IMR-90 (cell line): ENCODE measurements at regions not wholly inside any gene's neighbourhood (a gene's known extent, or its start where the extent isn't known, plus 50 kb on each side); places are given as distances from the start of the nearest gene placed in this dataset.

ENCODE experiments used
- ATAC-seq: fragments of 200-7000 bp; cut with Tn5 transposase; 2 replicates; pipeline ENCODE4 v1.9.1; 2020; ENCODE audit warnings: low read depth, mild to moderate bottlenecking, moderate library complexity
- BruUV-seq: library from RNA; stranded (reverse); fragments of 400-500 nt; replicated peaks from 2 replicates; lab custom pipeline; 2021; lab: Mats Ljungman, UMichigan
- CTCF ChIA-PET: fragments of 300-600 bp; formaldehyde crosslinking; extraction: SDS; loops from one replicate; lab custom pipeline; 2021; ENCODE audit warnings: antibody characterized with exemption; lab: Yijun Ruan, JAX
- POLR2A ChIA-PET: fragments of 300-600 bp; sonication (Branson Sonifier 250); formaldehyde crosslinking; loops from one replicate; lab custom pipeline; 2022; ENCODE audit warnings: antibody characterized with exemption; ENCODE audit not compliant: unreplicated experiment; lab: Charles Lee
- DNase-seq: peaks from one replicate; pipeline ENCODE4 v3.0.0; 2013
- H2AFZ ChIP-seq: replicated peaks from 2 replicates; pipeline ENCODE3; 2013; ENCODE audit warnings: low read length, mild to moderate bottlenecking; ENCODE audit not compliant: poor library complexity
- H2AK5ac ChIP-seq: 2 replicates; pipeline ENCODE4 v1.6.1; 2013; ENCODE audit warnings: low read depth, low read length, inconsistent platforms
- H2AK9ac ChIP-seq: replicated peaks from 2 replicates; pipeline ENCODE3; 2013; ENCODE audit warnings: mild to moderate bottlenecking, low read depth, low read length, moderate library complexity; ENCODE audit not compliant: poor library complexity
- H2BK120ac ChIP-seq: 2 replicates; pipeline ENCODE4 v1.6.1; 2013; ENCODE audit warnings: low read depth, low read length, inconsistent platforms
- H2BK15ac ChIP-seq: 3 replicates; pipeline ENCODE4 v1.6.1; 2013; ENCODE audit warnings: low read depth, low read length, inconsistent platforms
- H2BK20ac ChIP-seq: 2 replicates; pipeline ENCODE4 v1.6.1; 2013; ENCODE audit warnings: low read depth, mild to moderate bottlenecking, inconsistent platforms, low read length, moderate library complexity
- H2BK5ac ChIP-seq: 2 replicates; pipeline ENCODE4 v1.6.1; 2013; ENCODE audit warnings: mild to moderate bottlenecking, low read depth, low read length, inconsistent platforms; ENCODE audit not compliant: poor library complexity, severe bottlenecking
- H3K14ac ChIP-seq: replicated peaks from 2 replicates; pipeline ENCODE4 v1.6.1; 2013; ENCODE audit warnings: low read depth, low read length, inconsistent platforms
- H3K18ac ChIP-seq: 2 replicates; pipeline ENCODE4 v1.6.1; 2013; ENCODE audit warnings: low read depth, low read length, control low read depth
- H3K23ac ChIP-seq: 2 replicates; pipeline ENCODE4 v1.6.1; 2013; ENCODE audit warnings: low read depth, low read length, inconsistent platforms
- H3K27ac ChIP-seq: 2 replicates; pipeline ENCODE4 v1.5.1; 2013; ENCODE audit warnings: mild to moderate bottlenecking, control low read depth, low read length; ENCODE audit not compliant: insufficient read depth
- H3K27me3 ChIP-seq: 2 replicates; pipeline ENCODE4 v1.6.1; 2013; ENCODE audit warnings: low read length; ENCODE audit not compliant: control insufficient read depth, insufficient read depth
- H3K36me3 ChIP-seq: 2 replicates; pipeline ENCODE4 v1.6.1; 2013; ENCODE audit warnings: low read length, mixed read lengths; ENCODE audit not compliant: control insufficient read depth, insufficient read depth
- H3K4ac ChIP-seq: 2 replicates; pipeline ENCODE4 v1.6.1; 2013; ENCODE audit warnings: low read depth, low read length, inconsistent platforms
- H3K4me1 ChIP-seq: 2 replicates; pipeline ENCODE4 v1.6.1; 2013; ENCODE audit warnings: low read length, mixed read lengths; ENCODE audit not compliant: control insufficient read depth, insufficient read depth
- H3K4me2 ChIP-seq: 2 replicates; pipeline ENCODE4 v1.6.1; 2013; ENCODE audit warnings: low read depth, mild to moderate bottlenecking, control low read depth, low read length, moderate library complexity
- H3K4me3 ChIP-seq: 2 replicates; pipeline ENCODE4 v1.5.1; 2013; ENCODE audit warnings: low read depth, mild to moderate bottlenecking, control low read depth, low read length, moderate library complexity; ENCODE audit not compliant: insufficient read depth
- H3K56ac ChIP-seq: 2 replicates; pipeline ENCODE4 v1.6.1; 2013; ENCODE audit warnings: low read length, inconsistent platforms; ENCODE audit not compliant: insufficient read depth; ENCODE audit errors: extremely low read depth
- H3K79me1 ChIP-seq, 2 experiments: 2 replicates each; pipeline ENCODE4 v1.6.1; 2013; ENCODE audit warnings: low read length in 2 of 2, inconsistent platforms in 1 of 2, low read depth in 1 of 2
- H3K9ac ChIP-seq: 2 replicates; pipeline ENCODE4 v1.6.1; 2013; ENCODE audit warnings: low read depth, low read length, control low read depth
- H3K9me1 ChIP-seq: 2 replicates; pipeline ENCODE4 v1.6.1; 2013; ENCODE audit warnings: low read length, inconsistent platforms; ENCODE audit not compliant: insufficient read depth
- H3K9me3 ChIP-seq: 2 replicates; pipeline ENCODE4 v1.6.1; 2013; ENCODE audit warnings: low read length; ENCODE audit not compliant: control insufficient read depth, insufficient read depth
- H4K20me1 ChIP-seq: 2 replicates; pipeline ENCODE4 v1.6.1; 2013; ENCODE audit warnings: low read length, inconsistent platforms; ENCODE audit not compliant: insufficient read depth
- H4K5ac ChIP-seq: 2 replicates; pipeline ENCODE4 v1.6.1; 2013; ENCODE audit warnings: mild to moderate bottlenecking, low read depth, low read length, control low read depth
- H4K8ac ChIP-seq, 2 experiments: 2 replicates each; pipeline ENCODE4 v1.6.1; 2013; ENCODE audit warnings: low read depth in 2 of 2, low read length in 2 of 2, control low read depth in 1 of 2, inconsistent platforms in 1 of 2
- H4K91ac ChIP-seq: 2 replicates; pipeline ENCODE4 v1.6.1; 2013; ENCODE audit warnings: low read depth, low read length, inconsistent platforms; ENCODE audit not compliant: insufficient read depth
- CHD1 ChIP-seq: IDR thresholded peaks from 2 replicates; pipeline ENCODE4 v1.6.1; 2012; ENCODE audit warnings: low read depth, low read length, improper control_type of control experiment
- MAFK ChIP-seq: IDR thresholded peaks from 2 replicates; pipeline ENCODE4 v1.6.1; 2012; ENCODE audit warnings: low read depth, low read length, improper control_type of control experiment
- MXI1 ChIP-seq: IDR thresholded peaks from 2 replicates; pipeline ENCODE4 v1.6.1; 2012; ENCODE audit warnings: low read depth, mild to moderate bottlenecking, low read length, moderate library complexity, borderline replicate concordance
- NFE2L2 ChIP-seq: fragments of 150-350 bp; IDR thresholded peaks from 2 replicates; pipeline ENCODE4 v1.6.1; 2016; ENCODE audit warnings: low read depth, mild to moderate bottlenecking, low read length
- USF2 ChIP-seq: fragments of 150-350 bp; IDR thresholded peaks from 2 replicates; pipeline ENCODE4 v1.6.1; 2017; ENCODE audit warnings: mild to moderate bottlenecking, antibody characterized with exemption, low read length, low read depth
- WGBS, 2 experiments: methylation state at CpG; one replicate each; pipeline versions ENCODE4 v1.1.5 to v1.1.7; 2013; ENCODE audit warnings: missing lambda C conversion rate in 2 of 2; ENCODE audit not compliant: insufficient read length in 1 of 2; ENCODE audit errors: extremely low coverage in 2 of 2; 5-methylcytosine and 5-hydroxymethylcytosine counted together
- dilution Hi-C: fragments of 300-500 bp; cut with HindIII; formaldehyde crosslinking; loops from one replicate; pipeline ENCODE4 v1.14.3; 2018; ENCODE audit warnings: low sequenced_read_pairs; ENCODE audit not compliant: unreplicated experiment
- in situ Hi-C: fragments of 300-500 bp; cut with MboI; formaldehyde crosslinking; loops from 3 replicates; pipeline ENCODE4 v1.14.3; 2019; ENCODE audit warnings: low sequenced_read_pairs, inconsistent platforms, mixed read lengths
- intact Hi-C: fragments of 100-400 bp; cut with micrococcal nuclease; formaldehyde crosslinking; loops from 2 replicates; pipeline ENCODE4 v1.10.0; 2022

- ChIA-PET CTCF (no interaction called here), POLR2A (no interaction called here)
- dilution Hi-C loops (no loop called here), in situ Hi-C loops (no loop called here), intact Hi-C loops (loop anchor here (5.0 kb wide), 1 partner anchor 669 kb away; the partner anchor contains the start of gene IL1RAPL1)
- Histone ChIP-seq H2BK15ac (no peak overlapping the region), H3K4ac (no peak overlapping the region), H3K9me1 (no peaks in the 10 kb centered on the region), H3K4me3 (no peak overlapping the region), H3K36me3 (no peaks in the 10 kb centered on the region), H3K9me3 (no peaks in the 10 kb centered on the region), H2AK9ac (no peak overlapping the region), H3K23ac (no peak overlapping the region), H3K4me1 (no peaks in the 10 kb centered on the region), H4K5ac (no peak overlapping the region), H2BK20ac (no peak overlapping the region), H3K18ac (no peak overlapping the region), H3K79me1 (no peaks in the 10 kb centered on the region), H4K91ac (no peak overlapping the region), H4K8ac (no peak overlapping the region), H3K27ac (no peak overlapping the region), H3K27me3 (no peaks in the 10 kb centered on the region), H2BK5ac (no peak overlapping the region), H3K14ac (no peak overlapping the region), H3K9ac (no peak overlapping the region), H2AFZ (no peak overlapping the region), H4K20me1 (no peaks in the 10 kb centered on the region), H2BK120ac (no peak overlapping the region), H3K56ac (no peak overlapping the region), H2AK5ac (no peak overlapping the region), H3K4me2 (no peak overlapping the region)
- no TSS peak for BruUV-seq
- no CpG with 5 or more reads among the region's 6 CpGs for WGBS, 2 experiments
- no peak for ATAC-seq
- TF ChIP-seq NFE2L2 (no peak), USF2 (no peak), MAFK (no peak), MXI1 (no peak), CHD1 (no peak)
- DNase-seq: no peak
These were observed 63.3 kb downstream of the DCAF8L1 start for GRCh38 chrX:27917713-27918500.
